Keratinocyte (primary cell): ENCODE measurements at regions not wholly inside any gene's neighbourhood (a gene's known extent, or its start where the extent isn't known, plus 50 kb on each side); places are given as distances from the start of the nearest gene placed in this dataset.

Experiments
- DNase-seq: peaks from one replicate; pipeline ENCODE4 v3.0.0-alpha.2; 2011; ENCODE audit warnings: low read depth, missing footprints, low spot score
- FAIRE-seq: peaks from 2 replicates; lab custom pipeline; 2011; peaks lifted over from hg19 to GRCh38; lab: Jason Lieb, UNC
- H2AFZ ChIP-seq: 2 replicates; pipeline ENCODE4 v1.6.0; 2012; ENCODE audit warnings: low read length, control low read depth, inconsistent platforms; ENCODE audit not compliant: control insufficient read depth
- H3K27ac ChIP-seq: 2 replicates; pipeline ENCODE4 v1.5.1; 2011; ENCODE audit warnings: low read length; ENCODE audit not compliant: control insufficient read depth, insufficient read depth
- H3K27me3 ChIP-seq: 3 replicates; pipeline ENCODE4 v1.6.0; 2011; ENCODE audit warnings: low read length; ENCODE audit not compliant: control insufficient read depth, insufficient read depth; ENCODE audit errors: extremely low read depth
- H3K36me3 ChIP-seq, 2 experiments: 2 replicates in 1 of 2; 3 replicates in 1 of 2; pipeline ENCODE4 v1.5.1; 2011; ENCODE audit warnings: low read length in 2 of 2, mild to moderate bottlenecking in 1 of 2; ENCODE audit not compliant: control insufficient read depth in 2 of 2, insufficient read depth in 2 of 2; ENCODE audit errors: extremely low read depth in 1 of 2
- H3K4me1 ChIP-seq: 3 replicates; pipeline ENCODE4 v1.5.1; 2011; ENCODE audit warnings: low read length; ENCODE audit not compliant: control insufficient read depth, insufficient read depth; ENCODE audit errors: extremely low read depth
- H3K4me2 ChIP-seq: 3 replicates; pipeline ENCODE4 v1.6.0; 2011; ENCODE audit warnings: low read depth, low read length; ENCODE audit not compliant: control insufficient read depth, insufficient read depth; ENCODE audit errors: extremely low read depth
- H3K4me3 ChIP-seq, 3 experiments: fragments of 200-600 bp in 1 of 3; sonication (generic) in 1 of 3; 2 replicates in 2 of 3; 3 replicates in 1 of 3; pipeline ENCODE4 v1.5.1; 2011 to 2016; ENCODE audit warnings: low read length in 3 of 3, mild to moderate bottlenecking in 3 of 3, control low read depth in 2 of 3, inconsistent platforms in 1 of 3, low read depth in 1 of 3, mixed read lengths in 1 of 3, mixed run types in 1 of 3, moderate library complexity in 1 of 3; ENCODE audit not compliant: control insufficient read depth in 2 of 3, insufficient read depth in 2 of 3; ENCODE audit errors: extremely low read depth in 1 of 3
- H3K79me2 ChIP-seq: 2 replicates; pipeline ENCODE4 v1.6.0; 2012; ENCODE audit warnings: low read length; ENCODE audit not compliant: control insufficient read depth, insufficient read depth
- H3K9ac ChIP-seq: 3 replicates; pipeline ENCODE4 v1.6.0; 2011; ENCODE audit warnings: low read length; ENCODE audit not compliant: control insufficient read depth, insufficient read depth; ENCODE audit errors: extremely low read depth
- H3K9me1 ChIP-seq: 3 replicates; pipeline ENCODE4 v1.6.0; 2011; ENCODE audit warnings: low read length; ENCODE audit not compliant: control insufficient read depth, insufficient read depth; ENCODE audit errors: extremely low read depth
- H3K9me3 ChIP-seq: 2 replicates; pipeline ENCODE4 v1.5.1; 2012; ENCODE audit warnings: low read depth, low read length; ENCODE audit not compliant: control insufficient read depth
- H4K20me1 ChIP-seq: 3 replicates; pipeline ENCODE4 v1.6.0; 2011; ENCODE audit warnings: low read length; ENCODE audit not compliant: control insufficient read depth, insufficient read depth; ENCODE audit errors: extremely low read depth
- CTCF ChIP-seq, 3 experiments: IDR thresholded peaks in 1 of 3; conservative IDR thresholded peaks in 1 of 3; optimal IDR thresholded peaks in 1 of 3; 2 replicates in 2 of 3; 3 replicates in 1 of 3; pipeline versions ENCODE3 to v1.5.1; 2011; ENCODE audit warnings: low read length in 3 of 3, mild to moderate bottlenecking in 3 of 3, moderate library complexity in 2 of 3, control low read depth in 1 of 3, inconsistent platforms in 1 of 3; ENCODE audit not compliant: insufficient read depth in 2 of 3; ENCODE audit errors: extremely low read depth in 1 of 3
- EZH2 ChIP-seq: IDR thresholded peaks from one replicate; pipeline ENCODE4 v1.6.1; 2012; ENCODE audit warnings: inconsistent platforms, mild to moderate bottlenecking, low read length, moderate library complexity
- dilution Hi-C: fragments of 300-500 bp; cut with MboI; formaldehyde crosslinking; loops from one replicate; pipeline ENCODE4 v1.7.0; 2020; ENCODE audit warnings: low sequenced_read_pairs; ENCODE audit not compliant: extremely low pct_ligation_motif_present

- FAIRE-seq = no peak
- H3K9me1 ChIP-seq = no peaks in the 10 kb centered on the region
- dilution Hi-C loops = no loop called here
Observed at GRCh38 chr11:128285321-128285720, 302.0 kb downstream of the ETS1 start.

GRCh38 chr11:128284634-128285033, 302.7 kb downstream of the ETS1 start:
- TF ChIP-seq EZH2 (no peak), CTCF (optimal IDR thresholded peaks at IDR 0.05 in 1 of 3, IDR thresholded peaks at IDR 0.05 in 1 of 3, conservative IDR thresholded peaks at IDR 0.05 in 1 of 3; ENCODE audit: extremely low read depth in 1 of 3, insufficient read depth in 2 of 3, low read length in 3 of 3) (no peak)
- Histone ChIP-seq H3K9me3 (no peaks in the 10 kb centered on the region), H3K9ac (no peak overlapping the region), H3K36me3 (no peaks in the 10 kb centered on the region), H3K79me2 (no peaks in the 10 kb centered on the region), H3K4me1 (peaks cover 13% of the 10 kb centered on the region), H3K9me1 (no peaks in the 10 kb centered on the region), H3K27ac (no peak overlapping the region), H3K4me2 (no peak overlapping the region), H2AFZ (no peak overlapping the region), H3K4me3 (no peak overlapping the region), H4K20me1 (no peaks in the 10 kb centered on the region), H3K27me3 (no peaks in the 10 kb centered on the region)
- dilution Hi-C loops = no loop called here
- no peak for DNase-seq
- no peak for FAIRE-seq

More at GRCh38 chr11:128285321-128285720, 302.0 kb downstream of the ETS1 start:
- Histone ChIP-seq H3K9me3 (no peaks in the 10 kb centered on the region), H4K20me1 (no peaks in the 10 kb centered on the region), H3K4me3 (no peak overlapping the region), H3K9ac (no peak overlapping the region), H3K4me1 (peaks cover 8% of the 10 kb centered on the region), H3K36me3 (no peaks in the 10 kb centered on the region), H3K27me3 (no peaks in the 10 kb centered on the region), H3K4me2 (no peak overlapping the region), H3K79me2 (no peaks in the 10 kb centered on the region), H3K27ac (no peak overlapping the region), H2AFZ (no peak overlapping the region)
- TF ChIP-seq EZH2 = no peak
- TF ChIP-seq CTCF (optimal IDR thresholded peaks at IDR 0.05 in 1 of 3, IDR thresholded peaks at IDR 0.05 in 1 of 3, conservative IDR thresholded peaks at IDR 0.05 in 1 of 3; ENCODE audit: extremely low read depth in 1 of 3, insufficient read depth in 2 of 3, low read length in 3 of 3) = no peak
- DNase-seq = no peak
